ENCODE measurements at regions not wholly inside any gene's neighbourhood (a gene's known extent, or its start where the extent isn't known, plus 50 kb on each side); places are given as distances from the start of the nearest gene placed in this dataset.

DNA sequence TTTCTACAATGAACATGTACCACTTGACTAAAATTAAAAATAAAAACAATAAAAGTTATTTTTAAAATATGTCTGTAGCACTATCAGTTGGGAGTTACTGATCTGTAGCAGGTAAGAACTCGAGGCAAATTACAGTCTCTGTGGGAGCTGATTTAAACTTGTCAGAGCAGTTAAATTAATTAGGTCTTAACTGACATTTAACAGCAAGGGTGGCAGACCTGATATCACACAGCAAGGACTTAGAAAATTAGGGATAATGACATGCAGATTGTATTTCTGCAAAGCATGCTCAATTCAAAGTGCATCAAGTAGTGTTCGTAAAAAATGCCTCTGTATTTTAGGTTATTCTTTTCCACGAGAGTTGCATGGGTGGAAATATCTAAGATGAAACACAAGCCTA is 208.9 kb downstream of the SPATA18 start:
- TF ChIP-seq, protein P1, sequence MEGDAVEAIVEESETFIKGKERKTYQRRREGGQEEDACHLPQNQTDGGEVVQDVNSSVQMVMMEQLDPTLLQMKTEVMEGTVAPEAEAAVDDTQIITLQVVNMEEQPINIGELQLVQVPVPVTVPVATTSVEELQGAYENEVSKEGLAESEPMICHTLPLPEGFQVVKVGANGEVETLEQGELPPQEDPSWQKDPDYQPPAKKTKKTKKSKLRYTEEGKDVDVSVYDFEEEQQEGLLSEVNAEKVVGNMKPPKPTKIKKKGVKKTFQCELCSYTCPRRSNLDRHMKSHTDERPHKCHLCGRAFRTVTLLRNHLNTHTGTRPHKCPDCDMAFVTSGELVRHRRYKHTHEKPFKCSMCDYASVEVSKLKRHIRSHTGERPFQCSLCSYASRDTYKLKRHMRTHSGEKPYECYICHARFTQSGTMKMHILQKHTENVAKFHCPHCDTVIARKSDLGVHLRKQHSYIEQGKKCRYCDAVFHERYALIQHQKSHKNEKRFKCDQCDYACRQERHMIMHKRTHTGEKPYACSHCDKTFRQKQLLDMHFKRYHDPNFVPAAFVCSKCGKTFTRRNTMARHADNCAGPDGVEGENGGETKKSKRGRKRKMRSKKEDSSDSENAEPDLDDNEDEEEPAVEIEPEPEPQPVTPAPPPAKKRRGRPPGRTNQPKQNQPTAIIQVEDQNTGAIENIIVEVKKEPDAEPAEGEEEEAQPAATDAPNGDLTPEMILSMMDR (IDR thresholded peaks at IDR 0.05; ENCODE audit: poor library complexity, severe bottlenecking) = no peak
- TF ChIP-seq RAD21 (conservative IDR thresholded peaks at IDR 0.05) = no peak
- TF ChIP-seq POLR2AphosphoS5 (IDR thresholded peaks at IDR 0.05) = no peak
- TF ChIP-seq EP300 (conservative IDR thresholded peaks at IDR 0.05; ENCODE audit: poor library complexity, severe bottlenecking) = no peak
- TF ChIP-seq, protein P2, sequence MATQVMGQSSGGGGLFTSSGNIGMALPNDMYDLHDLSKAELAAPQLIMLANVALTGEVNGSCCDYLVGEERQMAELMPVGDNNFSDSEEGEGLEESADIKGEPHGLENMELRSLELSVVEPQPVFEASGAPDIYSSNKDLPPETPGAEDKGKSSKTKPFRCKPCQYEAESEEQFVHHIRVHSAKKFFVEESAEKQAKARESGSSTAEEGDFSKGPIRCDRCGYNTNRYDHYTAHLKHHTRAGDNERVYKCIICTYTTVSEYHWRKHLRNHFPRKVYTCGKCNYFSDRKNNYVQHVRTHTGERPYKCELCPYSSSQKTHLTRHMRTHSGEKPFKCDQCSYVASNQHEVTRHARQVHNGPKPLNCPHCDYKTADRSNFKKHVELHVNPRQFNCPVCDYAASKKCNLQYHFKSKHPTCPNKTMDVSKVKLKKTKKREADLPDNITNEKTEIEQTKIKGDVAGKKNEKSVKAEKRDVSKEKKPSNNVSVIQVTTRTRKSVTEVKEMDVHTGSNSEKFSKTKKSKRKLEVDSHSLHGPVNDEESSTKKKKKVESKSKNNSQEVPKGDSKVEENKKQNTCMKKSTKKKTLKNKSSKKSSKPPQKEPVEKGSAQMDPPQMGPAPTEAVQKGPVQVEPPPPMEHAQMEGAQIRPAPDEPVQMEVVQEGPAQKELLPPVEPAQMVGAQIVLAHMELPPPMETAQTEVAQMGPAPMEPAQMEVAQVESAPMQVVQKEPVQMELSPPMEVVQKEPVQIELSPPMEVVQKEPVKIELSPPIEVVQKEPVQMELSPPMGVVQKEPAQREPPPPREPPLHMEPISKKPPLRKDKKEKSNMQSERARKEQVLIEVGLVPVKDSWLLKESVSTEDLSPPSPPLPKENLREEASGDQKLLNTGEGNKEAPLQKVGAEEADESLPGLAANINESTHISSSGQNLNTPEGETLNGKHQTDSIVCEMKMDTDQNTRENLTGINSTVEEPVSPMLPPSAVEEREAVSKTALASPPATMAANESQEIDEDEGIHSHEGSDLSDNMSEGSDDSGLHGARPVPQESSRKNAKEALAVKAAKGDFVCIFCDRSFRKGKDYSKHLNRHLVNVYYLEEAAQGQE (IDR thresholded peaks at IDR 0.05; ENCODE audit: borderline replicate concordance) = no peak
- no peak for TF ChIP-seq MXI1 (conservative IDR thresholded peaks at IDR 0.05; ENCODE audit: poor library complexity, severe bottlenecking)
- TF ChIP-seq SMC3 (conservative IDR thresholded peaks at IDR 0.05; ENCODE audit: poor library complexity) = no peak
- no peak for TF ChIP-seq EZH2 (IDR thresholded peaks at IDR 0.05; ENCODE audit: borderline replicate concordance, insufficient read depth, low read length, poor library complexity, severe bottlenecking)
- TF ChIP-seq TAF1 (IDR thresholded peaks at IDR 0.05; ENCODE audit: low read depth) = no peak

Measured in neural cell (in vitro differentiated cells).